ENCODE measurements at regions not wholly inside any gene's neighbourhood (a gene's known extent, or its start where the extent isn't known, plus 50 kb on each side); places are given as distances from the start of the nearest gene placed in this dataset.

DNA sequence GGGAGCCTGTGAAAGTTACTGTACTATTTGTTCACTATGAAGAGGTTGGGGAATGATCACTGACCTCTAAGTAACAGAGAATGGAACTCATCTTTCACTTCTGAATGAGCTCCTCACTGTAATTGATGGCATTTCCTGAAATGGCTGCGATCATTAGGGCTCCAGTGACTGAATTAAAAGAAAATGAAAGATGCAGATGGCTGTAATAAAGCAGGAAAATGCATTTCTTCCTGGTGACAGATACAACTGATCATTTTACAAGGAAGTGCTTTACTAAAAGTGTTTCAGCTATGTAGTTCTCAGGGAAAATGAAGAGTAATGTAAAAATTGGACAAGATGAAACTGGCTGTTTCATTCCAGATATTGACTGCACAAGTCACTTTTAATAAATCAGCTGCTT, 1200.6 kb upstream of the NUDT12 start:
- no peak for DNase-seq (ENCODE audit: low read depth in 2 of 2)

DNA sequence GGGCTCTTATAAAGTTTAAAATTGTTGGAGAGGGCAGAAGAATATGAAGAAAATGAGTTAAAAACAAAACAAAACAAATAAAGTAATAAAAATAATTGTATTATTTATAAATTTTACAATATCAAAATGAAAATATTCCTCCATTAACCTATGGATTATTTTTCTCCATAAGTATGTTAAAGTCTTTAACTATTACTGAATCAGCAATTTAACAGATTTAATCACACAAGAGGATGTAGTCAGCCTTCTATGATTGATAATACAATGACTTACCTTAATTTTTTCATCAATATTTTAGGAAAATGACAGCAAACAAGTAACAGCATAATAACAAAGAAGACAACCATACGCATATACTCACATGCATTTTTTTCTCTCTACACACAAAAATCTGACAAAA, 1195.3 kb upstream of the NUDT12 start:
- no peak for DNase-seq (ENCODE audit: low read depth in 2 of 2)

DNA sequence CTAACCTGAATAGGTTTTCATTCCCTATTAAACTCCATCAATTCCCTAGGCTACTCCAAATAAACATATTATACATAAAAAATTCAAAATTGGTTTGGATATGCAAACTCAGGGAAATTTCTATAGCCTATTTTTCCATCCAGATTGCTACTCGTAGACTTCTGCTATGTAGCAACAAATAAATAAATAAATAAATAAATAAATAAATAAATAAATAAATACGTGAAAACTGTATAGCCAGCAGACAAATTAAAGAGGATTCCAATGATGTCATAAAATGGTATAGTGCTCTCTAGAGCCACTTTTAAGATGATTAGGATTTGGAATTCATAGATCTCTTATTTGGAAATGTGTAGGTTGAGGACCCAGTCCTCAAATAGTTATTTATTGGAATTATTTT, 1193.2 kb upstream of the NUDT12 start:
- DNase-seq (ENCODE audit: low read depth in 2 of 2) = no peak

GRCh38 chr5:104754311-104754995, 1191.9 kb upstream of the NUDT12 start:
- no peak for DNase-seq (ENCODE audit: low read depth in 2 of 2)

DNA sequence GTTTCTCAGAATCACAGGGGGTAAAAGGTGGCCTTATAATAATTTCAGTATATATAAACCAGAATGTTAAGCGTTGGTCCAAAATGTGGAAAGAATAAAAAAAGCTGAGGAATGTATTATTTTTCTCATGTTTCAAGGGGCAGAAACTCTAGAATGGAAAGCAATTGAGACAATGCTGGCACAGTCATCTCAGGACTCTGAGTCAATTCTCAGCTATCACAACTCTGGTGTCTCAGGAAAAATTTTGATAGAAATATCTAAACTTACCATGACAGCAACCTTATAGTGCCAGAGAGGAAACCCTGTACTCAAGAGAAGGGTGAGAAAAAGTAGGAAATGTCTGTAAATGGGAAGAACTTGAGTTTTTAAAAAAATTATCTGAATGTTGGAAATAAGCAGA, 1189.4 kb upstream of the NUDT12 start:
- no peak for DNase-seq (ENCODE audit: low read depth in 2 of 2)

DNA sequence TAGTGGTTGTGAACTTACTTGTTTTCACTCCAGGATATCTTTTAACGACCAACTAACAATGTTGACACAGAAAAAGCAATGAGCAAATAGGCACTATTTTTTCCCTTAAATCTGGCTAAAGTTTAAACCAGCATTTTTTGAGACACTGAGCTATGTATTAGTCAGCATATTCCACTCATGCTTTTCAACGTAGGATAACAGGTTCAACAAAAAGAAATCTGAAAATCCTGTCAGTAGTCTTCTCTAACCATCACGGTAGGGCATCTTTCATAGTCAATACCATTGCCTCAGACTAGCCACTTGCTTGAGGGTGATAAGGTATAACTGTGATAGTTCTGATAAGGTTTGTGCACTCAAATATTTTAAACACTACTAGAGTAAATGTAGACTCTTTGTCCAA, 1177.3 kb upstream of the NUDT12 start:
- DNase-seq (ENCODE audit: low read depth in 2 of 2) = no peak

DNA sequence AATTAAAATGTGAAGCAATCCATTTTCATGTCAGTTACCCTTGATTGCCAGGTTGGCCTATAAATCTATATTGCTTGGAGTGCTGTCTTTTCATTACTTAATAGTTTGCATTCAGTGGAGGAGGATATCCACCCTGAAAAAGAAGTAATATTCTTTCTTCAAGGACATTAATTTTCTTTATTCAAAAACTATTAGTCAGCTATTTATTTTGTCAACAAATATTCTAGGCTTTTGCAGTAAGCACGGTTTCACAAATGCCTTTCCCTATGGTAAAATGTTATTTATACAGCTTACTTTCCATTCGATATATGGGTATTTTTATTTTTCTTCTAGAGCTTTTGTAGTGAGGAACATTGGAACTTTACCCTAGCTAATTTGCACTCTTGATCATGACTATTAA, 1176.9 kb upstream of the NUDT12 start:
- no peak for DNase-seq (ENCODE audit: low read depth in 2 of 2)

- DNase-seq (ENCODE audit: low read depth in 2 of 2) = no peak
Observed at GRCh38 chr5:104736073-104736472, 1173.5 kb upstream of the NUDT12 start.

- DNase-seq (ENCODE audit: low read depth in 2 of 2) = no peak
Observed at GRCh38 chr5:104734046-104734445, 1171.5 kb upstream of the NUDT12 start.

DNA sequence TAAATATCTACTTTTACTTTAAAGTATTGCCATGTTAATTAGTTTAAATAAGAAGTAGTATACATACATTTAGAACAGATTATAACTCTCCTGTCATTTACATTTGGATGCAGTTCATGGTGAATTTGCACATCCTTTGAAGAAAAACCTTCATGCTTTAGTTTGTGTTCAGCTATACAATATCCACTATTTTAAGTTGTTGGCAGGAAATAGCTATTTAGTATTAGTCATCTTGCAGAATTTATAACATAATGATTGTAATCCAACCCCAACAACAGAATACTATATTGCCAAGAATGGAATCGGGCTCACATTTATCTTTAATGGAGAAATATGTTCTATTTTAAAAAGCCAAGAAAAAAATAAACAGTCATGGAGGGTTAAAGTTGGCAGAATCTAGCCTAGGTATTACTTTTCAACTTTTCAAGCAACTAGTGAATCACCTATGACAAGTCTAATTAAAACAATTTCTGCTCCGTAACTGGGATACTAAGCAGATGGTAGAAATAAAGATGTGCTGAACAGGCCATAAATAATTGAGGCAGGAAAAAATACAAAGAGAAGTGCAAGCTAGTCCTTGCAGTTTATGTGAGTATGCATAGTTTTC, 1170.6 kb upstream of the NUDT12 start:
- peak; percentile 18 for DNase-seq (ENCODE audit: low read depth in 2 of 2)

GRCh38 chr5:104731331-104731730, 1168.7 kb upstream of the NUDT12 start:
- no peak for DNase-seq (ENCODE audit: low read depth in 2 of 2)

GRCh38 chr5:104708027-104708426, 1145.4 kb upstream of the NUDT12 start:
- DNase-seq (ENCODE audit: low read depth in 2 of 2) = no peak

DNA sequence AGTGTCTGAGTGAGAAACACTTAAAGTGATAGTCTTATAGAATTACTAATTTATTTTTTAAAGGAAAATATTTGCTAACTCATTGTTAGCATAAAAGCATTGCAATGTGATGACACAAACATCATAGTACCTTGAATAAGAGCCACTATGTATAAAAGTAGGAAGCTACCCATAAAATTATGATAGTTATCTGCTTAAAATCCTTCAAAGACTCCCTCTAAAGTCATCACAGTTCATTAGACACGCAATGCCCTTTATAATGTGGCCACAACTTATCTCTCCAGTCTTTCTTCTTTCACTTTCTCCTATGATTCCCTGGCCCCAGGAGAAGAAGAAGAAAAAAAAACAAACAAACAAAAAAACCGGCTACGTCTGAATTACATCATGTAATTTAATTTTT, 1144.0 kb upstream of the NUDT12 start:
- DNase-seq (ENCODE audit: low read depth in 2 of 2) = no peak

GRCh38 chr5:104702212-104702611, 1139.6 kb upstream of the NUDT12 start:
- no peak for DNase-seq (ENCODE audit: low read depth in 2 of 2)

DNA sequence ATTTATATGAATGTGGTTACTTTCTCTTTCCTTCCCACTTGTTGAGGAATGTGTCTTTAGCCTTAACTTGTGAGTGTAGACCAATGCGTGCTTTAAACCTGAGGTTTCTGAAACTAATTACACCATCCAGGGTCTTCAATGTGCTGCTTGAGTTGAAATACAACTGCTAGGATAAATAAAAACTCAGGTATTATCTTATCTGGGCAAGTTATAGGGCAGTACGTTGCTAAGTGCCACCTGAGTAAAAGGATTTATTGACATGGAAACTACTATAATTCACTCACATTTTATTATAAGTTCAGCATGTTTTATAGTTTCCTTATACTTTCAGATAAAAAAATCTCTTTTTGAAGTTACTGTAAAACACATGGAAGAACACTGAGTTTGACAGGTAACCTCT, 1136.8 kb upstream of the NUDT12 start:
- DNase-seq (ENCODE audit: low read depth in 2 of 2) = no peak

DNA sequence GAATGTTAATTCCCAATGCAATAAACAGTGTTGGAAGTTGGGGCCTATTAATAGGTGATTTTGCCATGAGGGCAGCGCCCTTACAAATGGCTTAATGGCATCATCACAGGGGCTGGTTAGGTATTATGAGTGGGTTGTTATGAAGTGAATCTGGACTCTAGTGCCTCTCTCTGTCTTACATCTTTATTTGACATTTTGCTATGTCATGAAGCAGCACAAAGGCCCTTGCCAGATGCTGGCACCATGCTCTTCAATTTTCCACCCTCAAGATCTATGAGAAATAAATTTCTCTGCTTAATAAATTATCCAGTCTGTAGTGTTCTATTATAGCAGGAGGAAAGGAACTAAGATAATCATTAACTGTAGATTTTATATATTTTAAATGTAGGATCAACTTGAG, 1098.7 kb upstream of the NUDT12 start:
- DNase-seq (ENCODE audit: low read depth in 2 of 2) = no peak

DNA sequence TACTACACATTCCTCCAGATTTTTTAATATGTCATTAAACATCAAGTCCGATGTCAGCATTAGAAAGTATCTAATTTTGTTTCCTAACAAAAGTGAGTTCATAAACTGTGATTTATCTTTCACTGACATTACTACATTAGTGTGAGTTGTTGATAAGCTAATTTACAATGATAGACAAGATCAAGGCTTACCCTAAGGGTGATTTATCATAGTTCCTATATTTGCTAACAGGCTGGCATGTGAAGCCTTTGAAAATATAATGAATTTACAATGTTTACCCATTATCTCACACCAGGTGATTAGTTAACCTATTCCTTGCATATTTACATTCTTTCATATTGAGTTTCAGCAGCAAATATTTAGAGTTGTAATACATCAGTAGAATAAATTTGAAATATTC, 1096.9 kb upstream of the NUDT12 start:
- no peak for DNase-seq (ENCODE audit: low read depth in 2 of 2)

GRCh38 chr5:104652271-104652861, 1089.8 kb upstream of the NUDT12 start:
- no peak for DNase-seq (ENCODE audit: low read depth in 2 of 2)

DNA sequence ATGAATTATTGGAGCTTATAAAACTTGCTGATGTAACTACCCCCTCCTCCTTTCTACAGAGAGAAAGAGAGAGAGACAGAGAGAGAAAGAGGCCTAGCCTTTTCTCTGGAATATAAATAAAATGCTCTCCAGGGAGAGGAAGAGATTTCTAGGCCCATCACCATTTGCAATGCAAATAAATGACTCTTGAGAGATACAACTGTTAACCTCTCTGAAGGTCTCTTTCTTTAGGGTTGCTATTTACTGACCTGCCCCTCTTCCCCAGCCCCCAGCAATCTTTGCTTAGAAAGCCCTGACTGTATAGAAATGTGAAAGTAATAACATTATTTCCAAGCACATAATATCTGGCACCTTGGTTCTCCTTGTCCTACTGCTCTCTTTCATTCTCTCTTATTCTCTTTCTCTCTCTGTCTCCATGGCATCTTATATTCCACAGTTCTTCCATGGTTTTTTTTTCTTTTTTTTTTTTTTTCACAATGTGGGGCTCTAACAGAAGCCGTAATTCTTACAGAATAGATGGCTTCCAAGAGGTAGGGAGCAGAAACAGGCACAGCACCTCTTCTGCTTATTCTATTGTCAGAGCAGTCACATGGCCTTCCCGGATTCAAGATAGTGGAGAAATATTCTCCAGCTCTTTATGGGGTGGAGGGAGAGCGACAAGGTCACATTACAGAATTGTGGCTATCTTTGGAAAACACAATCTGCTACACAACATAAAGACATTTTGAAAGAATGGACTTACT, 1087.9 kb upstream of the NUDT12 start:
- no peak for DNase-seq (ENCODE audit: low read depth in 2 of 2)

DNA sequence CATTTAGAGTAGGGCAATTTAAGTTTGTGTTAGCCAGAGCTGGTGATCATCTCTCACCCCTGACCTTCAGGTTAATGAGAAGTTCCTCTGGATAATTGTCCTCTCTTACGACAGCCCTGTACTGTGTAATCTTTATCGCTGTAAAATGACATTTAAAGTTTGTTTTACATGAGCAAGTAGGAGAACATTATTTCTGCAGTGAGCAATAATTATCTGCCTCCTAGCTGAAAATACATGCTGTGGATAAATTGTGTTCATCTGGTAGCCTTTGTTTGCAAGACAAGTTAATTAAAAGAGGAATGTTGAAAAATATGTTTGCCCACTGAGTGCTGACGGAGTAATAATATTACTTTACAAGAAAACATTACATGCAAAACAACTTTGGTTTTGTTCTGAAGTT, 1083.8 kb upstream of the NUDT12 start:
- no peak for DNase-seq (ENCODE audit: low read depth in 2 of 2)

DNA sequence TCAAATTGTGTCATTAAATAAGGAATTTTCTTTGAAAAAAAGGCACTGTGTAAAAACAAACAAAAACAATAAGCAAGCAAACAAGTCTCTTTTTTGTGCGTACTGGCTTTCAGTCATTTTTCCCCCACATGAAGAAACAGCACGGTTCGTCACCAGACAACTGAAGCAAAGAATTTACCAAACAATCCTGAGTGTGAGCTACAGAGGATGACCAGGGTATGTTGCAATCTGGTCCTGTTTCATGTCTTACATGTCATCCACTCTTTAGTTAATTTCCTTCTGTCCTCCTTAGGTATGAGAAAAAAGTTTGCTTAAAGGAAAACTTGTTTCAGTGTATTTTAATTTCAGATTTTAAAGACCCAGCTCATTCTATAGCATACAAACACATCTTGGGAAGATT, 1080.7 kb upstream of the NUDT12 start:
- no peak for DNase-seq (ENCODE audit: low read depth in 2 of 2)

DNA sequence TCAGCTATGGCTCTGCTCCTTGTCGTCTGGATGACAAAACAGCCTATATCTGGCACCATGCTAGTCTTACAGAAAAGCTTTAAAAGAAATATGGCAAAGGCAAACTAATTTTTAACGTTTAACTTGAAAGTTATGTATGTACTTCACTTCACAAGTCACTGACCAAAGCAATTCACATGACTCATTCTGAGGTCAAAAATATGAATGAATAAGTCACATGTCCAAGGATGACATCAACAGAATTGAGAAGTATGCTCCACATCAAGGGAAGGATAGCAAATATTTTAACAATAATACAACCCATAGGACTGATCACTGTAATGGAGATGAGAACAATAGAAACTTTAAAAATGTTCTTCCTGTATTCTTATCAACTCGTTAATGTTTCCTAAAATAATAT, 1072.6 kb upstream of the NUDT12 start:
- DNase-seq (ENCODE audit: low read depth in 2 of 2) = no peak

GRCh38 chr5:104628911-104629310, 1066.3 kb upstream of the NUDT12 start:
- peak; percentile 20 to 32 for DNase-seq (ENCODE audit: low read depth in 2 of 2)

Measured in fibroblast of skin of left biceps (primary cell).